K562 (cell line): ENCODE measurements at regions not wholly inside any gene's neighbourhood (a gene's known extent, or its start where the extent isn't known, plus 50 kb on each side); places are given as distances from the start of the nearest gene placed in this dataset.

ENCODE experiments used
- CTCF ChIP-seq, 3 experiments: IDR thresholded peaks in 2 of 3; conservative IDR thresholded peaks in 1 of 3; 2 replicates each; pipeline ENCODE4 v1.5.1; 2011 to 2012; ENCODE audit warnings: low read length in 3 of 3, mild to moderate bottlenecking in 3 of 3, control low read depth in 2 of 3, improper control_type of control experiment in 1 of 3, inconsistent platforms in 1 of 3, low read depth in 1 of 3, mixed read lengths in 1 of 3, moderate library complexity in 1 of 3; ENCODE audit not compliant: insufficient read depth in 2 of 3
- E2F4 ChIP-seq: sonication (generic); formaldehyde crosslinking; IDR thresholded peaks from 2 replicates; pipeline ENCODE4 v1.8.0; 2022; ENCODE audit warnings: mild to moderate bottlenecking, low read depth, missing genetic modification reagents
- GATA2 ChIP-seq: sonication (generic); formaldehyde crosslinking; IDR thresholded peaks from 2 replicates; pipeline ENCODE4 v1.4.0; 2020; ENCODE audit warnings: mild to moderate bottlenecking, missing genetic modification reagents
- HNRNPLL ChIP-seq: fragments of 200-400 bp; formaldehyde crosslinking; IDR thresholded peaks from 2 replicates; pipeline ENCODE4 v1.6.1; 2017; ENCODE audit warnings: low read length, low read depth, mild to moderate bottlenecking; ENCODE audit not compliant: poor library complexity, severe bottlenecking
- IRF2 ChIP-seq: sonication (generic); formaldehyde crosslinking; IDR thresholded peaks from 2 replicates; pipeline ENCODE4 v1.8.1; 2022; ENCODE audit warnings: mild to moderate bottlenecking, missing genetic modification reagents
- POLR2A ChIP-seq: fragments of 450-650 bp; conservative IDR thresholded peaks from 2 replicates; pipeline ENCODE4 v1.6.1; 2016
- RCOR1 ChIP-seq, 2 experiments: IDR thresholded peaks; 2 replicates each; pipeline ENCODE4 v1.6.1; 2012; ENCODE audit warnings: low read depth in 2 of 2, low read length in 2 of 2, borderline replicate concordance in 1 of 2, improper control_type of control experiment in 1 of 2
- SREBF2 ChIP-seq: sonication (generic); formaldehyde crosslinking; IDR thresholded peaks from 2 replicates; pipeline ENCODE4 v1.4.0; 2020; ENCODE audit warnings: mild to moderate bottlenecking, missing genetic modification reagents
- TARDBP ChIP-seq: fragments of 450-650 bp; IDR thresholded peaks from 2 replicates; pipeline ENCODE4 v1.6.1; 2016

GRCh38 chr4:14807856-14808255, 194.4 kb upstream of the CPEB2 start:
- no peak for TF ChIP-seq IRF2 (CRISPR knock-in tag)
- no peak for TF ChIP-seq GATA2 (CRISPR knock-in tag)
- no peak for TF ChIP-seq HNRNPLL
- TF ChIP-seq RCOR1 (IDR thresholded peaks at IDR 0.05; ENCODE audit: borderline replicate concordance in 1 of 2, low read depth in 2 of 2, low read length in 2 of 2) = no peak
- TF ChIP-seq CTCF (IDR thresholded peaks at IDR 0.05 in 2 of 3, conservative IDR thresholded peaks at IDR 0.05 in 1 of 3; ENCODE audit: insufficient read depth in 2 of 3, low read depth in 1 of 3, low read length in 3 of 3) = no peak
- TF ChIP-seq POLR2A = no peak
- no peak for TF ChIP-seq E2F4 (CRISPR knock-in tag)
- TF ChIP-seq SREBF2 (CRISPR knock-in tag) = no peak
- no peak for TF ChIP-seq TARDBP
